WERI-Rb-1 (cell line): ENCODE measurements at regions not wholly inside any gene's neighbourhood (a gene's known extent, or its start where the extent isn't known, plus 50 kb on each side); places are given as distances from the start of the nearest gene placed in this dataset.

Source experiments
- DNase-seq: peaks from one replicate; pipeline ENCODE4 v3.0.0-alpha.2; 2020
- H3K27ac ChIP-seq: fragments of 250-450 bp; sonication (Bioruptor Pico); 2 replicates; pipeline ENCODE4 v1.5.1; 2020; ENCODE audit warnings: mild to moderate bottlenecking, moderate library complexity
- H3K27me3 ChIP-seq: fragments of 250-450 bp; sonication (Bioruptor Pico); 2 replicates; pipeline ENCODE4 v1.5.1; 2021; ENCODE audit warnings: mild to moderate bottlenecking, low read depth, moderate library complexity; ENCODE audit not compliant: insufficient read depth, severe bottlenecking
- H3K36me3 ChIP-seq: fragments of 250-450 bp; sonication (Bioruptor Pico); 2 replicates; pipeline ENCODE4 v1.5.1; 2020; ENCODE audit warnings: mild to moderate bottlenecking, moderate library complexity
- H3K4me3 ChIP-seq: 2 replicates; pipeline ENCODE4 v1.5.1; 2011; ENCODE audit warnings: low read depth, mild to moderate bottlenecking, control low read depth, low read length
- H3K9me3 ChIP-seq: fragments of 250-450 bp; sonication (Bioruptor Pico); 2 replicates; pipeline ENCODE4 v1.5.1; 2021; ENCODE audit warnings: mild to moderate bottlenecking, moderate library complexity; ENCODE audit not compliant: severe bottlenecking
- CTCF ChIP-seq: IDR thresholded peaks from 2 replicates; pipeline ENCODE4 v1.5.1; 2011; ENCODE audit warnings: low read depth, mild to moderate bottlenecking, control low read depth, inconsistent platforms, low read length

GRCh38 chr14:65949711-65950516, 536.3 kb upstream of the CCDC196 start:
- Histone ChIP-seq H3K36me3 (no peaks in the 10 kb centered on the region), H3K9me3 (no peaks in the 10 kb centered on the region), H3K4me3 (no peak overlapping the region), H3K27ac (no peak overlapping the region), H3K27me3 (no peaks in the 10 kb centered on the region)
- TF ChIP-seq CTCF = no peak
- DNase-seq = peak; percentile 49

GRCh38 chr14:65954942-65955341, 531.2 kb upstream of the CCDC196 start:
- no peaks in the 10 kb centered on the region for H3K27me3 ChIP-seq
- no peak overlapping the region for H3K4me3 ChIP-seq
- no peak for TF ChIP-seq CTCF
- no peaks in the 10 kb centered on the region for H3K36me3 ChIP-seq
- H3K27ac ChIP-seq = no peak overlapping the region
- H3K9me3 ChIP-seq = no peaks in the 10 kb centered on the region
- no peak for DNase-seq

GRCh38 chr14:65957631-65958205, 528.5 kb upstream of the CCDC196 start:
- DNase-seq = no peak
- H3K27me3 ChIP-seq = no peaks in the 10 kb centered on the region
- no peak overlapping the region for H3K27ac ChIP-seq
- H3K36me3 ChIP-seq = no peaks in the 10 kb centered on the region
- no peaks in the 10 kb centered on the region for H3K9me3 ChIP-seq
- H3K4me3 ChIP-seq = no peak overlapping the region
- TF ChIP-seq CTCF = no peak

GRCh38 chr14:65958664-65959562, 527.3 kb upstream of the CCDC196 start:
- no peak overlapping the region for H3K27ac ChIP-seq
- TF ChIP-seq CTCF = 0 out of 2 replicates have a peak, but pooled peaks have one; percentile 9

GRCh38 chr14:65959563-65960024, 526.6 kb upstream of the CCDC196 start:
- no peaks in the 10 kb centered on the region for H3K9me3 ChIP-seq
- no peak for TF ChIP-seq CTCF
- H3K4me3 ChIP-seq = no peak overlapping the region
- H3K36me3 ChIP-seq = no peaks in the 10 kb centered on the region
- no peak for DNase-seq
- no peak overlapping the region for H3K27ac ChIP-seq
- H3K27me3 ChIP-seq = no peaks in the 10 kb centered on the region

More at GRCh38 chr14:65958664-65959562, 527.3 kb upstream of the CCDC196 start:
- Histone ChIP-seq H3K36me3 (no peaks in the 10 kb centered on the region), H3K9me3 (no peaks in the 10 kb centered on the region), H3K4me3 (no peak overlapping the region), H3K27me3 (no peaks in the 10 kb centered on the region)
- no peak for DNase-seq
